Right lobe of liver (tissue), 4 donors: ENCODE measurements at regions not wholly inside any gene's neighbourhood (a gene's known extent, or its start where the extent isn't known, plus 50 kb on each side); places are given as distances from the start of the nearest gene placed in this dataset.

Experiments
- POLR2A ChIP-seq: fragments of 450-650 bp; IDR thresholded peaks from one replicate; pipeline ENCODE4 v1.6.1; 2017; ENCODE audit warnings: antibody characterized with exemption, mild to moderate bottlenecking
- TF ChIP-seq, protein P1 (sequence below), 4 donors: fragments of 200-600 bp in 3 of 4; fragments of 450-650 bp in 1 of 4; IDR thresholded peaks; one replicate each; pipeline versions ENCODE4 v1.5.1 to v1.8.0; 2016 to 2022; ENCODE audit warnings: antibody characterized with exemption in 4 of 4, mild to moderate bottlenecking in 2 of 4
- donor health status: DM: no; HTN: no; CAD: no.
- donor health status: DM: no; HTN: no; CAD: no.
- donor health status: DM: no; HTN: yes; CAD: no.

DNA sequence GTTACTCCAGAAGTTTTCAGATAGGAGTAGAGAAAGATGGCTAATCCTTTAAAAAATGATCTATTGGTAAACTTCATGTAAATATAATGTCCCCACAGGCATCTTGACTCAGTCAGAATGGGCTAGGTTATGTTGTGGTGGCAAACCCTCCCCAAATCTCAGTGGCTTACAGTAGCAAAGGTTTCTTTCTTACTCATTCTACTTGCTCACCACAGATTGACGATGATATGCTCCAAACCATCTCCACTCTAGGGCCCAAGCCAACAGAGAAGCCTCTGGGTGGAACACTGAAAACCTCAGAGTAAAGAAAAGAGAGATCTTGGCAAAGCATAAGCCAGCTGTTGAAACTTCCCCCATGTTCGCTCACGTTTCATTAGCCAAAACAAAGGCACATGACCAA is 146.4 kb downstream of the EMP1 start:
- no peak for TF ChIP-seq POLR2A
- TF ChIP-seq, protein P1, sequence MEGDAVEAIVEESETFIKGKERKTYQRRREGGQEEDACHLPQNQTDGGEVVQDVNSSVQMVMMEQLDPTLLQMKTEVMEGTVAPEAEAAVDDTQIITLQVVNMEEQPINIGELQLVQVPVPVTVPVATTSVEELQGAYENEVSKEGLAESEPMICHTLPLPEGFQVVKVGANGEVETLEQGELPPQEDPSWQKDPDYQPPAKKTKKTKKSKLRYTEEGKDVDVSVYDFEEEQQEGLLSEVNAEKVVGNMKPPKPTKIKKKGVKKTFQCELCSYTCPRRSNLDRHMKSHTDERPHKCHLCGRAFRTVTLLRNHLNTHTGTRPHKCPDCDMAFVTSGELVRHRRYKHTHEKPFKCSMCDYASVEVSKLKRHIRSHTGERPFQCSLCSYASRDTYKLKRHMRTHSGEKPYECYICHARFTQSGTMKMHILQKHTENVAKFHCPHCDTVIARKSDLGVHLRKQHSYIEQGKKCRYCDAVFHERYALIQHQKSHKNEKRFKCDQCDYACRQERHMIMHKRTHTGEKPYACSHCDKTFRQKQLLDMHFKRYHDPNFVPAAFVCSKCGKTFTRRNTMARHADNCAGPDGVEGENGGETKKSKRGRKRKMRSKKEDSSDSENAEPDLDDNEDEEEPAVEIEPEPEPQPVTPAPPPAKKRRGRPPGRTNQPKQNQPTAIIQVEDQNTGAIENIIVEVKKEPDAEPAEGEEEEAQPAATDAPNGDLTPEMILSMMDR (IDR thresholded peaks at IDR 0.05): no peak
